ENCODE measurements at regions not wholly inside any gene's neighbourhood (a gene's known extent, or its start where the extent isn't known, plus 50 kb on each side); places are given as distances from the start of the nearest gene placed in this dataset.

GRCh38 chr10:4329225-4329624, 496.8 kb upstream of the AKR1E2 start:
- H3K36me3 ChIP-seq = no peaks in the 10 kb centered on the region
- no peak overlapping the region for H3K4me3 ChIP-seq (ENCODE audit: low read depth, low read length)
- no peak for TF ChIP-seq CTCF (IDR thresholded peaks at IDR 0.05; ENCODE audit: low read depth, low read length)
- no peak for DNase-seq
- H3K4me1 ChIP-seq = no peaks in the 10 kb centered on the region
- H3K27me3 ChIP-seq = no peaks in the 10 kb centered on the region
- no peaks in the 10 kb centered on the region for H3K9me3 ChIP-seq

- no peaks in the 10 kb centered on the region for H3K27me3 ChIP-seq
- H3K9me3 ChIP-seq = no peaks in the 10 kb centered on the region
- H3K36me3 ChIP-seq = no peaks in the 10 kb centered on the region
- H3K4me1 ChIP-seq = no peaks in the 10 kb centered on the region
- no peak overlapping the region for H3K4me3 ChIP-seq (ENCODE audit: low read depth, low read length)
- DNase-seq = no peak
- TF ChIP-seq CTCF (IDR thresholded peaks at IDR 0.05; ENCODE audit: low read depth, low read length) = no peak
Observed at GRCh38 chr10:4326647-4327046, 499.4 kb upstream of the AKR1E2 start.

- TF ChIP-seq CTCF (IDR thresholded peaks at IDR 0.05; ENCODE audit: low read depth, low read length) = no peak
- H3K27me3 ChIP-seq = no peaks in the 10 kb centered on the region
- H3K4me3 ChIP-seq (ENCODE audit: low read depth, low read length) = no peak overlapping the region
Observed at GRCh38 chr10:4319870-4320367, 506.1 kb upstream of the AKR1E2 start.

GRCh38 chr10:4316161-4316810, 509.7 kb upstream of the AKR1E2 start:
- DNase-seq = no peak
- Histone ChIP-seq H3K36me3 (no peaks in the 10 kb centered on the region), H3K4me3 (ENCODE audit: low read depth, low read length) (no peak overlapping the region), H3K27me3 (no peaks in the 10 kb centered on the region), H3K9me3 (no peaks in the 10 kb centered on the region), H3K4me1 (no peaks in the 10 kb centered on the region)
- TF ChIP-seq CTCF (IDR thresholded peaks at IDR 0.05; ENCODE audit: low read depth, low read length) = no peak

More at GRCh38 chr10:4319870-4320367, 506.1 kb upstream of the AKR1E2 start:
- Histone ChIP-seq H3K36me3 (no peaks in the 10 kb centered on the region), H3K9me3 (no peaks in the 10 kb centered on the region), H3K4me1 (no peaks in the 10 kb centered on the region)
- DNase-seq = no peak

- TF ChIP-seq CTCF (IDR thresholded peaks at IDR 0.05; ENCODE audit: low read depth, low read length) = no peak
- no peak overlapping the region for H3K4me3 ChIP-seq (ENCODE audit: low read depth, low read length)
- H3K36me3 ChIP-seq = no peaks in the 10 kb centered on the region
- no peaks in the 10 kb centered on the region for H3K27me3 ChIP-seq
- no peaks in the 10 kb centered on the region for H3K9me3 ChIP-seq
- H3K4me1 ChIP-seq = no peaks in the 10 kb centered on the region
- DNase-seq = no peak
Observed at GRCh38 chr10:4315551-4315950, 510.5 kb upstream of the AKR1E2 start.

GRCh38 chr10:4313051-4313450, 513.0 kb upstream of the AKR1E2 start:
- H3K4me3 ChIP-seq (ENCODE audit: low read depth, low read length) = no peak overlapping the region
- no peaks in the 10 kb centered on the region for H3K9me3 ChIP-seq
- H3K4me1 ChIP-seq = no peaks in the 10 kb centered on the region
- no peak for TF ChIP-seq CTCF (IDR thresholded peaks at IDR 0.05; ENCODE audit: low read depth, low read length)
- H3K27me3 ChIP-seq = no peaks in the 10 kb centered on the region
- no peak for DNase-seq
- H3K36me3 ChIP-seq = no peaks in the 10 kb centered on the region
